ENCODE measurements at regions not wholly inside any gene's neighbourhood (a gene's known extent, or its start where the extent isn't known, plus 50 kb on each side); places are given as distances from the start of the nearest gene placed in this dataset.

DNA sequence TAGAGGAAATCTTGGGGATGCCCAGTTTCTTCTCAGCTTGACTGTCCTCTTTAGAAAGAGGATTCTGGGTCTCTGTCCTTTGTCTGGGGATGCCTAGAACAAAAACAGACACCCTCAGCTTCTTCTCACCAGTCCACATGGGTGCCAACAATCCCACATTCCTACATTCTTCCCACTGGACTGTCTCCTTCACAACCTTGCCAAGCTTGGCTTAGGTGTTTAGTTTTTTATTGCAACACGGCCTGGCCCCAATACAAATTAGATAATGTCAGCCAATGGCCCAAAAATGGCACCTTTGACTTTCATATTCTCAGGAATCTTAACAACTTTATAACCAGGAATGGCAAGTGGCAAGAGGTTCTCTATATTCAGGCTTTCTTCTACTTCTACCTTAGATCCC, 273.0 kb downstream of the RNF152 start:
- no peak for TF ChIP-seq TCF4 (CRISPR knock-in tag; IDR thresholded peaks at IDR 0.05; ENCODE audit: borderline replicate concordance)
- no peak for TF ChIP-seq ZNF70 (CRISPR knock-in tag; IDR thresholded peaks at IDR 0.05)
- TF ChIP-seq, protein P1, sequence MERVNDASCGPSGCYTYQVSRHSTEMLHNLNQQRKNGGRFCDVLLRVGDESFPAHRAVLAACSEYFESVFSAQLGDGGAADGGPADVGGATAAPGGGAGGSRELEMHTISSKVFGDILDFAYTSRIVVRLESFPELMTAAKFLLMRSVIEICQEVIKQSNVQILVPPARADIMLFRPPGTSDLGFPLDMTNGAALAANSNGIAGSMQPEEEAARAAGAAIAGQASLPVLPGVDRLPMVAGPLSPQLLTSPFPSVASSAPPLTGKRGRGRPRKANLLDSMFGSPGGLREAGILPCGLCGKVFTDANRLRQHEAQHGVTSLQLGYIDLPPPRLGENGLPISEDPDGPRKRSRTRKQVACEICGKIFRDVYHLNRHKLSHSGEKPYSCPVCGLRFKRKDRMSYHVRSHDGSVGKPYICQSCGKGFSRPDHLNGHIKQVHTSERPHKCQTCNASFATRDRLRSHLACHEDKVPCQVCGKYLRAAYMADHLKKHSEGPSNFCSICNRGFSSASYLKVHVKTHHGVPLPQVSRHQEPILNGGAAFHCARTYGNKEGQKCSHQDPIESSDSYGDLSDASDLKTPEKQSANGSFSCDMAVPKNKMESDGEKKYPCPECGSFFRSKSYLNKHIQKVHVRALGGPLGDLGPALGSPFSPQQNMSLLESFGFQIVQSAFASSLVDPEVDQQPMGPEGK (CRISPR knock-in tag; IDR thresholded peaks at IDR 0.05; ENCODE audit: borderline replicate concordance), result no peak
- no peak for TF ChIP-seq ZFP3 (CRISPR knock-in tag; IDR thresholded peaks at IDR 0.05)
